ENCODE measurements at regions not wholly inside any gene's neighbourhood (a gene's known extent, or its start where the extent isn't known, plus 50 kb on each side); places are given as distances from the start of the nearest gene placed in this dataset.

DNA sequence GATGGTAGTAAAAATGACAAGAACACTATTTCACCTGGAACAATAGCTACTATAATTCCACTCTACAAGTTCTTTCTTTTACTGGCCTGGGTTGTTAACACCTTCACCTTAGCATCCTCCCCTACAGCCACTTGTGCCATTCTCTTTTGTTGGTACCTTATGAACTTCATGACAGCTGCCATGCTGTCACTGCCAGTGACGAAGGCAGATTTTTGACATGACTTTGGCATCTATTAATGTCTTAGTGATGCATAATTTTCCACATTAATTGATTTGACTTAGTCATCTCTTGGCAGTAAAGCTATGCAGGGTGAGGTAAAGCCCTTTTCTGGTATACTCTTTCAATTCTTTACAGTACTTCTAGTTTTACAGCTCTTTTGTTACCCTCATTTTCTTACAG lies 207.9 kb downstream of the TANC2 start:
- WGBS (ENCODE audit: extremely low coverage, insufficient read length, low lambda C conversion rate): no CpG with 5 or more reads among the region's 1 CpG
- no peak overlapping the region for H3K4me2 ChIP-seq (ENCODE audit: insufficient read depth, insufficient read length, low read length)
- H3K79me1 ChIP-seq (ENCODE audit: insufficient read depth, low read depth, low read length, poor library complexity, severe bottlenecking): no peaks in the 10 kb centered on the region
- H2BK15ac ChIP-seq (ENCODE audit: low read depth, low read length): no peak overlapping the region
- no peak overlapping the region for H3K9ac ChIP-seq (ENCODE audit: extremely low read depth, insufficient read length, low read length)
- no peak for DNase-seq
- Mint-ChIP-seq H3K36me3 (ENCODE audit: insufficient read depth in 1 of 3, low read depth in 3 of 3) (peaks cover 2 to 7% (median 3%) of the 10 kb centered on the region in 3 experiments; a peak in 2 of 7 replicates), H3K27ac (0 out of 7 replicates have a peak overlapping the region, but pooled peaks of 1 of the 3 experiments have one; percentile 10), H3K4me3 (no peak overlapping the region), H3K9me3 (peaks cover 2 to 4% of the 10 kb centered on the region in 2 experiments; a peak in 4 of 5 replicates), H3K27me3 (ENCODE audit: low read depth) (no peaks in the 10 kb centered on the region), H3K4me1 (peaks cover 11 to 13% of the 10 kb centered on the region in 2 experiments)
- H3K23ac ChIP-seq (ENCODE audit: insufficient read length, low read depth, low read length): no peak overlapping the region
- TF ChIP-seq, protein P1, sequence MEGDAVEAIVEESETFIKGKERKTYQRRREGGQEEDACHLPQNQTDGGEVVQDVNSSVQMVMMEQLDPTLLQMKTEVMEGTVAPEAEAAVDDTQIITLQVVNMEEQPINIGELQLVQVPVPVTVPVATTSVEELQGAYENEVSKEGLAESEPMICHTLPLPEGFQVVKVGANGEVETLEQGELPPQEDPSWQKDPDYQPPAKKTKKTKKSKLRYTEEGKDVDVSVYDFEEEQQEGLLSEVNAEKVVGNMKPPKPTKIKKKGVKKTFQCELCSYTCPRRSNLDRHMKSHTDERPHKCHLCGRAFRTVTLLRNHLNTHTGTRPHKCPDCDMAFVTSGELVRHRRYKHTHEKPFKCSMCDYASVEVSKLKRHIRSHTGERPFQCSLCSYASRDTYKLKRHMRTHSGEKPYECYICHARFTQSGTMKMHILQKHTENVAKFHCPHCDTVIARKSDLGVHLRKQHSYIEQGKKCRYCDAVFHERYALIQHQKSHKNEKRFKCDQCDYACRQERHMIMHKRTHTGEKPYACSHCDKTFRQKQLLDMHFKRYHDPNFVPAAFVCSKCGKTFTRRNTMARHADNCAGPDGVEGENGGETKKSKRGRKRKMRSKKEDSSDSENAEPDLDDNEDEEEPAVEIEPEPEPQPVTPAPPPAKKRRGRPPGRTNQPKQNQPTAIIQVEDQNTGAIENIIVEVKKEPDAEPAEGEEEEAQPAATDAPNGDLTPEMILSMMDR (conservative IDR thresholded peaks at IDR 0.05): no peak
- no peak overlapping the region for H3K18ac ChIP-seq (ENCODE audit: insufficient read length, low read depth, low read length)
- no peaks in the 10 kb centered on the region for H4K20me1 ChIP-seq (ENCODE audit: control insufficient read depth, insufficient read depth, insufficient read length)
- H3K14ac ChIP-seq (ENCODE audit: insufficient read depth, low read length): no peak overlapping the region
- H2BK120ac ChIP-seq (ENCODE audit: low read depth, low read length, poor library complexity, severe bottlenecking): no peak overlapping the region
- no peak overlapping the region for H2AFZ ChIP-seq (ENCODE audit: low read length)
- no peaks in the 10 kb centered on the region for H3K9me3 ChIP-seq (ENCODE audit: control insufficient read depth, low read depth, low read length)
- H4K8ac ChIP-seq (replicated peaks; ENCODE audit: insufficient read length, low read depth, low read length): no peak overlapping the region
- no peak overlapping the region for H3K56ac ChIP-seq (ENCODE audit: insufficient read length, low read depth, low read length)
- H3K4me1 ChIP-seq (ENCODE audit: insufficient read depth, low read length): no peaks in the 10 kb centered on the region
- H2BK12ac ChIP-seq (ENCODE audit: insufficient read length, low read depth, low read length): no peak overlapping the region
- no peak overlapping the region for H4K5ac ChIP-seq (ENCODE audit: insufficient read length, low read depth, low read length)
- no peak overlapping the region for H3K27ac ChIP-seq (ENCODE audit: insufficient read length, low read depth, low read length)
- H4K91ac ChIP-seq (ENCODE audit: insufficient read length, low read depth, low read length): no peak overlapping the region
- no peaks in the 10 kb centered on the region for H3K23me2 ChIP-seq (ENCODE audit: insufficient read length, low read depth, low read length, poor library complexity, severe bottlenecking)
- no peak overlapping the region for H2BK5ac ChIP-seq (ENCODE audit: insufficient read length, low read length)
- H3K79me2 ChIP-seq (ENCODE audit: insufficient read depth, low read length): no peaks in the 10 kb centered on the region
- H3T11ph ChIP-seq (ENCODE audit: low read length): no peak overlapping the region
- H3K27me3 ChIP-seq (ENCODE audit: insufficient read depth, low read length): no peaks in the 10 kb centered on the region
- no peak overlapping the region for H2AK5ac ChIP-seq (ENCODE audit: insufficient read length, low read length)
- no peak overlapping the region for H3K4ac ChIP-seq (ENCODE audit: low read depth, low read length)
- H2BK20ac ChIP-seq (ENCODE audit: low read depth, low read length, poor library complexity, severe bottlenecking): no peak overlapping the region
